ENCODE measurements at regions not wholly inside any gene's neighbourhood (a gene's known extent, or its start where the extent isn't known, plus 50 kb on each side); places are given as distances from the start of the nearest gene placed in this dataset.

DNA sequence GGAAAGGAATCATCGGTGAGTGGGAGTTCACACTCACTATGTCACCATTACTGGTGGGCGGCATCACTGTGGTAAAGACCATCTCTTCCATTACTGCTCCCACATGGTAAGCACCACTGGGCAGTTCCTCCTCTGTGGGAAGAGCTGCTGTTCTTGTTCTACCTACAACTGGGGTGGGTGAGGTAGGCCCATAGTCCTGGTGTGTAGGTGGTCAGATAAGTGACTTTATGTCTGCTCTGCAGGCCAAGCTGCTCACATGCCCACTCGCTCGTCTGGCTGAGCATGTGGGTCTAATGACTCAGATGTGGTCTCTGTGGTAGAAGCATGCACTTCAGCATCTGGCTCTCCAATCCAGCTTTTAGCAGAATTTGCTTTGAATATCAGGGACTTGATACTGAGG is 82.9 kb downstream of the TMEM215 start:
- in situ Hi-C loops (cut with MboI), result no loop called here
- H2AFZ ChIP-seq, result no peak overlapping the region
- no peaks in the 10 kb centered on the region for H4K20me1 ChIP-seq (ENCODE audit: insufficient read depth)
- no peak for TF ChIP-seq EZH2 (IDR thresholded peaks at IDR 0.05; ENCODE audit: insufficient read depth, poor library complexity, severe bottlenecking)
- H3K9me2 ChIP-seq (ENCODE audit: insufficient read depth), result no peaks in the 10 kb centered on the region
- H3K79me2 ChIP-seq (ENCODE audit: insufficient read depth), result no peaks in the 10 kb centered on the region
- H3K4me1 ChIP-seq (ENCODE audit: insufficient read depth), result no peaks in the 10 kb centered on the region
- H3K4me2 ChIP-seq (ENCODE audit: unreplicated experiment), result no peak overlapping the region
- H3K36me3 ChIP-seq (ENCODE audit: low read depth), result no peaks in the 10 kb centered on the region
- H3K4me3 ChIP-seq, result no peak overlapping the region
- no peak overlapping the region for H3K27ac ChIP-seq
- WGBS, 2 experiments (ENCODE audit: low coverage in 1 of 2, low lambda C conversion rate in 2 of 2, missing lambda C conversion rate in 2 of 2), result 9 to 27% methylated on average over 4 of the region's 4 CpGs
- H3K9ac ChIP-seq, result no peak overlapping the region
- no peaks in the 10 kb centered on the region for H3K9me3 ChIP-seq (ENCODE audit: low read depth)
- H3K27me3 ChIP-seq (replicated peaks; ENCODE audit: insufficient read depth), result no peaks in the 10 kb centered on the region; the same call in 1 of the 2 replicates
- no peaks in the 10 kb centered on the region for H3F3A ChIP-seq (ENCODE audit: insufficient read depth)
- DNase-seq, result peak; percentile 58

DNA sequence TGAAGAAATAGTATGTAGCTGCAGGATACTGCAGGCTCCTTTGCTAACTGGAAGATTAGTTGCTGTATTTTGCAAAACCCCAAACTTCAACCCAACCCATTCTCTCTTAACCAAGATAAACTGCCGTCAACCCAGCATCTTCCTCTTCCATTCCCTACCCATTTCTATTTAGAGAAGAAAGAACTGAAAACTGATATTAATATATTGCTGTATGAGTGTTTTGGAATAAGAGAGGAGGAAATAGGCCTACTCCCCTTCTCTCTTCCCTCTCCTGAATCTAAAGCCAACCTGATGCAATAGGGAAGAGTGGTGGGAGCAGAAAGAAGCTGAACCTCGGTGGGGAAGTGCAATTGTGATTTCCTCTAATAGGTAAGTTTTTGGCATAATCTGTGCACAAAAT is 83.7 kb downstream of the TMEM215 start:
- Histone ChIP-seq H3K9me3 (ENCODE audit: low read depth) (no peaks in the 10 kb centered on the region), H2AFZ (no peak overlapping the region), H3K9ac (no peak overlapping the region), H3K27ac (no peak overlapping the region), H3K27me3 (replicated peaks; ENCODE audit: insufficient read depth) (no peaks in the 10 kb centered on the region; the same call in 1 of the 2 replicates), H3K4me2 (ENCODE audit: unreplicated experiment) (no peak overlapping the region), H3K4me1 (ENCODE audit: insufficient read depth) (no peaks in the 10 kb centered on the region), H4K20me1 (ENCODE audit: insufficient read depth) (no peaks in the 10 kb centered on the region), H3K36me3 (ENCODE audit: low read depth) (no peaks in the 10 kb centered on the region), H3K4me3 (no peak overlapping the region), H3F3A (ENCODE audit: insufficient read depth) (no peaks in the 10 kb centered on the region), H3K79me2 (ENCODE audit: insufficient read depth) (no peaks in the 10 kb centered on the region), H3K9me2 (ENCODE audit: insufficient read depth) (no peaks in the 10 kb centered on the region)
- TF ChIP-seq EZH2 (IDR thresholded peaks at IDR 0.05; ENCODE audit: insufficient read depth, poor library complexity, severe bottlenecking), result no peak
- TF ChIP-seq EZH2phosphoT487 (IDR thresholded peaks at IDR 0.05; ENCODE audit: insufficient read depth, low read depth), result no peak
- 28 to 32% methylated on average over 2 of the region's 2 CpGs for WGBS, 2 experiments (ENCODE audit: low coverage in 1 of 2, low lambda C conversion rate in 2 of 2, missing lambda C conversion rate in 2 of 2)
- DNase-seq, result no peak
- in situ Hi-C loops (cut with MboI), result no loop called here

DNA sequence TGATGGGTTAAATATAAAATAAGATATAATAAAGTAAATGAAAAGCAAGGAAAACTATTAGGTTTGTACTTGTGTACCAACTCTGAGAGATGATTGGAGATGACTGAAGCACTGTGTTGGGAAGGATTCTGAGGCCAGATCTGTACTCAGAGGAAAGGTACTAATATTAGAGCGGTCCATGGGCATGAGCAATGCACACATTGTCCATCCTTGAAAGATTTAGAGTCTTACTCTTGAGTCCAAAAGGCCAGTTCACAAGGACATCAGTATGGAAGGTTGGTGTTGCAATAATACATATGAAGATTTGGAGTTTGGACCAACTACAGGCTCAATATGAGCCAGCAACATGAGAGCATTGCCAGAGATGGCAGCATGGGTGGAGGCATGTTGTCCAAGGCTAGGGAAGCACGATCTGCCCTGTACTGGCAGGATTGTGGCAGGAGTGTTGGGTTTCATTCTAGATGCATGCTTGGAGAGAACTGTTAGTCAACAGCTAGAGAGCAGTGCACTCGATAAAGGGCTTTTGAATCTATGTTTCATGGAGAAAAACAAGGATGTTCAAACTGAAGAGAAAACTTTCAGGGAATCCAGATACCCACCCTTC is 84.4 kb downstream of the TMEM215 start:
- Histone ChIP-seq H3F3A (ENCODE audit: insufficient read depth) (no peaks in the 10 kb centered on the region), H3K79me2 (ENCODE audit: insufficient read depth) (no peaks in the 10 kb centered on the region), H3K27me3 (replicated peaks; ENCODE audit: insufficient read depth) (no peaks in the 10 kb centered on the region; the same call in 1 of the 2 replicates), H2AFZ (no peak overlapping the region), H3K9me2 (ENCODE audit: insufficient read depth) (no peaks in the 10 kb centered on the region), H3K4me2 (ENCODE audit: unreplicated experiment) (no peak overlapping the region), H3K27ac (no peak overlapping the region), H3K9me3 (ENCODE audit: low read depth) (no peaks in the 10 kb centered on the region), H3K4me1 (ENCODE audit: insufficient read depth) (no peaks in the 10 kb centered on the region), H3K9ac (no peak overlapping the region), H3K4me3 (no peak overlapping the region), H4K20me1 (ENCODE audit: insufficient read depth) (no peaks in the 10 kb centered on the region), H3K36me3 (ENCODE audit: low read depth) (no peaks in the 10 kb centered on the region)
- no peak for DNase-seq
- in situ Hi-C loops (cut with MboI), result no loop called here
- TF ChIP-seq EZH2 (IDR thresholded peaks at IDR 0.05; ENCODE audit: insufficient read depth, poor library complexity, severe bottlenecking) (no peak), EZH2phosphoT487 (IDR thresholded peaks at IDR 0.05; ENCODE audit: insufficient read depth, low read depth) (no peak)
- WGBS, 2 experiments (ENCODE audit: low coverage in 1 of 2, low lambda C conversion rate in 2 of 2, missing lambda C conversion rate in 2 of 2), result 4 to 6% methylated on average over 3 of the region's 3 CpGs

DNA sequence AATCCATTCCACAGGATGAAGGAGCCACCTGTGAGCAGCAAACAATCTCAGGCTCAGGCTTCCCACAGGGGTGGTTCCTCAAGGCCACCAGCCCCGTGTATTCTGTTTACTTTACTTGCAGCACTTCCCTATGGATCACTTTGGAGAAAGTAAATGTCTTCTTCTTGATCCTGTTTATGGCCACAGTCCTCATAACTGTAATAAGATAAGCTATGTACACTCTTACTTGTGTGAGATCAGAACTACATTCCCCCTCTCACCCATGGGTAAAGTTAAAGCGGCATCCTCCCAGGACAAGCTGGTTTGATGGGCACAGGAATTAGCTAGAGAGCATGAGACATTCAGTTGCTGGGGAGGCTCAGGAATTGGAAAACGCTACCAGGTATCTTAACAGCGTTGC is 86.1 kb downstream of the TMEM215 start:
- H3K27ac ChIP-seq, result no peak overlapping the region
- no peaks in the 10 kb centered on the region for H3K36me3 ChIP-seq (ENCODE audit: low read depth)
- H3K9me3 ChIP-seq (ENCODE audit: low read depth), result no peaks in the 10 kb centered on the region
- no peak overlapping the region for H3K4me3 ChIP-seq
- 47 to 48% methylated on average over 4 of the region's 4 CpGs for WGBS, 2 experiments (ENCODE audit: low coverage in 1 of 2, low lambda C conversion rate in 2 of 2, missing lambda C conversion rate in 2 of 2)
- H3K4me2 ChIP-seq (ENCODE audit: unreplicated experiment), result no peak overlapping the region
- 0 out of 2 replicates have a peak, but pooled peaks cover 8% of the 10 kb centered on the region for H3K4me1 ChIP-seq (ENCODE audit: insufficient read depth)
- no peaks in the 10 kb centered on the region for H3K27me3 ChIP-seq (replicated peaks; ENCODE audit: insufficient read depth)
- TF ChIP-seq EZH2phosphoT487 (IDR thresholded peaks at IDR 0.05; ENCODE audit: insufficient read depth, low read depth) (no peak), EZH2 (IDR thresholded peaks at IDR 0.05; ENCODE audit: insufficient read depth, poor library complexity, severe bottlenecking) (no peak)
- H3K9me2 ChIP-seq (ENCODE audit: insufficient read depth), result no peaks in the 10 kb centered on the region
- no peaks in the 10 kb centered on the region for H3F3A ChIP-seq (ENCODE audit: insufficient read depth)
- H3K9ac ChIP-seq, result no peak overlapping the region
- in situ Hi-C loops (cut with MboI), result no loop called here
- no peaks in the 10 kb centered on the region for H4K20me1 ChIP-seq (ENCODE audit: insufficient read depth)
- H2AFZ ChIP-seq, result no peak overlapping the region
- H3K79me2 ChIP-seq (ENCODE audit: insufficient read depth), result no peaks in the 10 kb centered on the region
- no peak for DNase-seq

DNA sequence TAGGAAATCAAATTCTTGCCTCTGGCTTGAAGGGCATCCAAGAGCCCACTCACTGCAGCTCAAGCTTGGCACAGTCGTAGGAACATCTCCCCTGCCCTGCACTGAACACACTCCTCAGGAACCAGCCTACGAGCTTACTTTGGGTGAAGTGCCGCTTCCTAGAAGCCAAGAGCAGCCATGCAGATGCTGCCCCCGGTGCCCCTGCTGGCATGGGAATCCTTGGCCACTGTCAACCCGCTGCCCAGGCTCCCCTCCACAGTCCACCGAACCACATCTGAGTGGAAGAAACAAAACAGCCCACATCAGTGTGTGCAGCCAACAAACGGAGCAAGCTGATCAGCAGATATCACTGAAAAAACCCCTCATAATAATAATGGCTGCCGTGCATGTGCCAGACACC is 89.8 kb downstream of the TMEM215 start:
- H3K9me2 ChIP-seq (ENCODE audit: insufficient read depth), result no peaks in the 10 kb centered on the region
- H3K36me3 ChIP-seq (ENCODE audit: low read depth), result no peaks in the 10 kb centered on the region
- no peaks in the 10 kb centered on the region for H3K9me3 ChIP-seq (ENCODE audit: low read depth)
- DNase-seq, result no peak
- H3K9ac ChIP-seq, result no peak overlapping the region
- no peaks in the 10 kb centered on the region for H3K79me2 ChIP-seq (ENCODE audit: insufficient read depth)
- H4K20me1 ChIP-seq (ENCODE audit: insufficient read depth), result no peaks in the 10 kb centered on the region
- H2AFZ ChIP-seq, result no peak overlapping the region
- no peak for TF ChIP-seq EZH2phosphoT487 (IDR thresholded peaks at IDR 0.05; ENCODE audit: insufficient read depth, low read depth)
- TF ChIP-seq EZH2 (IDR thresholded peaks at IDR 0.05; ENCODE audit: insufficient read depth, poor library complexity, severe bottlenecking), result no peak
- no peak overlapping the region for H3K27ac ChIP-seq
- H3K4me2 ChIP-seq (ENCODE audit: unreplicated experiment), result no peak overlapping the region
- H3K4me1 ChIP-seq (ENCODE audit: insufficient read depth), result peaks cover 19% of the 10 kb centered on the region
- 27 to 41% methylated on average over 8 of the region's 8 CpGs for whole genome bisulfite sequencing, 2 experiments (ENCODE audit: low coverage in 1 of 2, low lambda C conversion rate in 2 of 2, missing lambda C conversion rate in 2 of 2)
- no peaks in the 10 kb centered on the region for H3K27me3 ChIP-seq (replicated peaks; ENCODE audit: insufficient read depth)
- in situ Hi-C loops (cut with MboI), result no loop called here
- H3F3A ChIP-seq (ENCODE audit: insufficient read depth), result no peaks in the 10 kb centered on the region
- H3K4me3 ChIP-seq, result no peak overlapping the region
